Heart left ventricle (tissue), 13 donors: ENCODE measurements at regions not wholly inside any gene's neighbourhood (a gene's known extent, or its start where the extent isn't known, plus 50 kb on each side); places are given as distances from the start of the nearest gene placed in this dataset.

ENCODE experiments used
- CTCF ChIP-seq, 12 donors: fragments of 200-600 bp; sonication (generic) in 4 of 12; IDR thresholded peaks; one replicate each; pipeline versions ENCODE4 v1.5.0 to v1.8.0; 2018 to 2022; ENCODE audit warnings: antibody characterized with exemption in 12 of 12, mild to moderate bottlenecking in 5 of 12
- POLR2A ChIP-seq, 2 donors: fragments of 450-650 bp; IDR thresholded peaks; one replicate each; pipeline ENCODE4 v1.6.1; 2017; ENCODE audit warnings: antibody characterized with exemption in 2 of 2, mild to moderate bottlenecking in 2 of 2, moderate library complexity in 2 of 2
- donor health status: ischemic (EF 13 %, LVEDD 7.1; RV severe dilation, severe dysfunction).
- donor health status: DM: no; HTN: yes; CAD: no.
- donor health status: DM: no; HTN: no; CAD: no.
- donor health status: ischemic (EF 25% LVEDD 6.9; RV normal size, moderate dysfunction).
- donor health status: ischemic (EF 25% LVEDD 5.7; RV mildly dilated, moderate dysfunction).
- donor health status: ischemic (EF 35%, LVEDD 5.7; RV mildly dilated, moderate dysfunction).
- donor health status: nonischemic (EF 11% LVEDD 7.7; RV severe dilation, severe dysfunction).
- donor health status: DM: yes; HTN: yes; CAD: no.
- donor health status: PGD.
- donor health status: ischemic (EF 29% LVEDD 5.4; RV normal size, mild dysfunction).
- donor health status: nonischemic (EF 23%, LVEDD 6.1; RV moderate dilation, normal function).

DNA sequence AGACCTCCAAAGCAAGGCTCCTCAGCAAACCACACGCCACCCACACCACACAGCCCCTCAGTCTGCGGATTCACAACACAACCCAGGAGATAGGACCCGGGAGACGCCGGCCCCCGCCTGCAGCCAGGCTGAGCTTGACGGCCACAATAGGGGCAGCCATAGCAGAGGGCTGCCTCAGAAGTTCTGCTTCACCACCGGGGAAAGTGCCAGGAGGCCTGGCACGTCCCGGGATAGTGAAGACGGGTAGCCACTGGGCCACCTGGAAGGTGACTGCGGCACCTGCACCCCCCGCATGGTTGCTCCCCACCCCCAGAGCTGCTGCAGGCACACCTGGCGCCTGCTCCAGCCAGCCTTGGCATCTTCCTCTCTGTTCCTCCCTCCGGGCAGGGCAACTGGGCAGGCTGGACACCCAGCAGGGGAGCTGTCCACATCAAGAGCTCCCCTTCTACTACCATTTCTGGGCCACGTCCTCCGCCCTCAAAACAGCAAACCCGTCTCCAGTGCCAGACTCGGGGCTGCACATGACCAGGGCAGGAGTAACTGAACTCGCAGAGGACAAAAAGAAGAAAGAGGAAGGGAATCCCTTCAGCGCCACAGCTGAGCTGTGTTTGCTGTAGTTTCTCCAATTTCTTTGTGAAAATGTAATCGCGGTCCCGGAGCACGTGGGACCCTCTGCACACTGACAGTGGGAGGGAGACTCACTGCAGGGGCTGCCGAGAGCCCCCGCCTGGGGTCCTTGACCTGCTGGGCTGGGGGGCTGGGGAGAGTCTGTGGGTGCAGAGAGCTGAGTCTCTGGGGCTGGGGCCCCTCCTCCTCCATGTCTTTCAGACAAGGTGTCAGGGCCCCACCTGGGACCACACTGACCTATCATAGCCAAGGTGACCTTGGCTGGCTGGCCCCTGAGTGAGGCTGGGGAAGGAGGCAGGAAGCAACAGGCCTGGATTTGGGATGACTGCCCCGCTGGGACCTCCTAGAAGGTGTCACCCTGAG is 74.2 kb upstream of the C14orf180 start:
- no peak for TF ChIP-seq CTCF (IDR thresholded peaks at IDR 0.05)
- TF ChIP-seq POLR2A (IDR thresholded peaks at IDR 0.05): no peak
